Activated CD4-positive, alpha-beta memory T cell treated with anti-CD3 and anti-CD28 coated beads, Interleukin-2, amount 10 ng/mL, durations not matched to agents 7 days and 5 days (primary cell): ENCODE measurements at regions not wholly inside any gene's neighbourhood (a gene's known extent, or its start where the extent isn't known, plus 50 kb on each side); places are given as distances from the start of the nearest gene placed in this dataset.

Source experiments
- CTCF ChIA-PET: fragments of 350-600 bp; sonication (Branson Sonifier 250); formaldehyde crosslinking; loops from one replicate; lab custom pipeline; 2021; ENCODE audit warnings: antibody characterized with exemption, inconsistent platforms; lab: Charles Lee
- POLR2A ChIA-PET: fragments of 350-600 bp; sonication (Branson Sonifier 250); formaldehyde crosslinking; loops from one replicate; lab custom pipeline; 2021; ENCODE audit warnings: antibody characterized with exemption; lab: Charles Lee
- DNase-seq: peaks from one replicate; pipeline ENCODE4 v3.0.0-alpha.2; 2020
- H3K27ac Mint-ChIP-seq: one replicate; pipeline ENCODE4 v1.8.0; 2021; ENCODE audit warnings: mild to moderate bottlenecking, mixed read lengths
- H3K27me3 Mint-ChIP-seq: one replicate; pipeline ENCODE4 v1.8.0; 2021; ENCODE audit warnings: mixed read lengths
- H3K36me3 Mint-ChIP-seq: one replicate; pipeline ENCODE4 v1.8.0; 2021; ENCODE audit warnings: low read depth, mixed read lengths
- H3K4me1 Mint-ChIP-seq: one replicate; pipeline ENCODE4 v1.8.0; 2021; ENCODE audit warnings: mixed read lengths
- H3K4me3 Mint-ChIP-seq: one replicate; pipeline ENCODE4 v1.8.0; 2021; ENCODE audit warnings: mild to moderate bottlenecking, mixed read lengths
- H3K9me3 Mint-ChIP-seq: one replicate; pipeline ENCODE4 v1.8.0; 2021; ENCODE audit warnings: mixed read lengths

DNA sequence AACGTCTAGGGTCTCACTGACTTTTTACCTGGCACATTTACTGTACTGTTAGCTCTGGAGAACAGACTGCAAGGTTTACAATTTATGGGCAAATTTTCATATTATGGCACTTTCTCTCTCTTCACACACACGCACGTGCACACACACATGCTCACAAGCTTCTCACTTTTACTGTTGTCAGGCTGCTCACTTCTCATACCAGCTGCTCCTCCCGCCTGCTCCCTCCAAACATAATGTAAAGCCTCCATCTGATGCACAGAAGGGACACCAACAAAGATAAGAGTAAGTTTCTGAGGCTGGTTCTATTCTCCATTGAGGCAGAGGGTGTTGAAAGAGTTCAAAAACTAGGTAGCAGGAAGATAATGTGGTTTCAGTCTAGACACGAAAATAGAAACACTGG, 128.9 kb upstream of the DCLK2 start:
- H3K4me1 Mint-ChIP-seq = no peaks in the 10 kb centered on the region
- POLR2A ChIA-PET = no interaction called here
- no peak for DNase-seq
- no peak overlapping the region for H3K27ac Mint-ChIP-seq
- no peaks in the 10 kb centered on the region for H3K36me3 Mint-ChIP-seq
- no peak overlapping the region for H3K4me3 Mint-ChIP-seq
- H3K9me3 Mint-ChIP-seq = no peaks in the 10 kb centered on the region
- H3K27me3 Mint-ChIP-seq = peaks cover 1% of the 10 kb centered on the region
- CTCF ChIA-PET = no interaction called here

DNA sequence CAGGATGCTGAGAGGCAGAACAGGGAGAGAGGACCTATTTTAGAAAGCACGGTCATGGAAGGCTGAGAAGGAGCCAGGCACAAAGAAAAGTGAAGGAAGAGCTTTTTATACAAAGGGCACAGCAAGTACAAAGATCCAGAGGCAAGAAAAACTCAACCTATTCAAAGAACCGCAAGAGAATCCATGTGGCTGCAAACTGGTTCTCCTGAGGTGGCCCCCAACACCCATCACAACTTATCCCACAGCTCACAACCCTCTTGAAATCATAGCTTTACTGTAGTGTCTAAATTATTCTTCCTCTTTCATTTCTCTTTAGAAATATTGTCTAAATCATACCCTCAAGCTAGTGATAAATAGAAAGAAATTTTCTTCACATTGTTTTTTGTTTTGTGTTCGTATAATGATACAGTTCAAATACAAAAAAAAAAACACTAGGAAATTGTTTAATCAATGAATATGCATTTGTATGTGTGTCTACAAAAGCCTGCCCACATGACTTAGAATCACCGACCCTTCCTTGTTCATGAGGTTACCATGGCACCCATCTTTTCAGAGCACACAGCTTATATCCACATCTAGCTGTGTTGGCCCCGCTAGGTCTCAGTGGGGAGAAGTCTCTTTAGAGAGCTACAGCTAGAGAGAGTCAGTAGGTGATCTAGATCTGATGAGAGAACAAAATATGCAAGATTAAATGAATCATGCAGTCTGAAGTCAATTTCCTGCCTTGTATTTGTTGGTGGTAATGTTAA, 126.9 kb upstream of the DCLK2 start:
- Mint-ChIP-seq H3K27ac (no peak overlapping the region), H3K27me3 (peaks cover 3% of the 10 kb centered on the region), H3K9me3 (no peaks in the 10 kb centered on the region), H3K4me1 (no peaks in the 10 kb centered on the region), H3K4me3 (no peak overlapping the region), H3K36me3 (no peaks in the 10 kb centered on the region)
- no peak for DNase-seq
- POLR2A ChIA-PET = no interaction called here
- CTCF ChIA-PET = interaction anchor here (0.7 kb wide), 1 partner anchor 23 kb away, joined by 3 read pairs; no protein-coding TSS in a partner anchor

DNA sequence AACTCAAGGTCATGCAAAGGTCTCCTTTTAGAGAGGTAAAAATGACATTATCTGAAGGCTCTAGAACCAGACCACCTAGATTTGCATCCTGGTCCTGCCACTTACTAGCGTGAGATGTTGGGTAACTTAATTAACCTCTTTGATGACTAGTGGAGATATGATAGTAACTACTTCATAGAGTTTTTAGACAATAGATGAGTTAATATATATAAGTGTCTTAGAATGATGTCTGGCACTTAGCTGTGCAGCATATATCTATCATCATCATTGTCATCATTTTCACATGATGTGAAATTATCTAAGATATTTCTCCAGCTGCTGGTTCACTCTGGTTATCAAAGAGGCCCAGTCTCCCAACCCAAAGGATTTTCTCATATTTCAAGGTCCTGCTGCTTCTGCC, 126.1 kb upstream of the DCLK2 start:
- DNase-seq = no peak
- Mint-ChIP-seq H3K36me3 (no peaks in the 10 kb centered on the region), H3K4me3 (no peak overlapping the region), H3K27me3 (peaks cover 3% of the 10 kb centered on the region), H3K27ac (no peak overlapping the region), H3K9me3 (no peaks in the 10 kb centered on the region), H3K4me1 (no peaks in the 10 kb centered on the region)
- POLR2A ChIA-PET = no interaction called here
- CTCF ChIA-PET = no interaction called here

GRCh38 chr4:149952716-149953115, 125.5 kb upstream of the DCLK2 start:
- ChIA-PET POLR2A (no interaction called here), CTCF (no interaction called here)
- no peak for DNase-seq
- Mint-ChIP-seq H3K27ac (no peak overlapping the region), H3K4me3 (no peak overlapping the region), H3K9me3 (no peaks in the 10 kb centered on the region), H3K27me3 (peaks cover 3% of the 10 kb centered on the region), H3K36me3 (no peaks in the 10 kb centered on the region), H3K4me1 (no peaks in the 10 kb centered on the region)

GRCh38 chr4:149955780-149956390, 122.4 kb upstream of the DCLK2 start:
- peaks cover 8% of the 10 kb centered on the region for H3K27me3 Mint-ChIP-seq
- no peak overlapping the region for H3K27ac Mint-ChIP-seq
- CTCF ChIA-PET = no interaction called here
- H3K9me3 Mint-ChIP-seq = no peaks in the 10 kb centered on the region
- H3K4me1 Mint-ChIP-seq = no peaks in the 10 kb centered on the region
- no peaks in the 10 kb centered on the region for H3K36me3 Mint-ChIP-seq
- DNase-seq = no peak
- no peak overlapping the region for H3K4me3 Mint-ChIP-seq
- POLR2A ChIA-PET = no interaction called here

DNA sequence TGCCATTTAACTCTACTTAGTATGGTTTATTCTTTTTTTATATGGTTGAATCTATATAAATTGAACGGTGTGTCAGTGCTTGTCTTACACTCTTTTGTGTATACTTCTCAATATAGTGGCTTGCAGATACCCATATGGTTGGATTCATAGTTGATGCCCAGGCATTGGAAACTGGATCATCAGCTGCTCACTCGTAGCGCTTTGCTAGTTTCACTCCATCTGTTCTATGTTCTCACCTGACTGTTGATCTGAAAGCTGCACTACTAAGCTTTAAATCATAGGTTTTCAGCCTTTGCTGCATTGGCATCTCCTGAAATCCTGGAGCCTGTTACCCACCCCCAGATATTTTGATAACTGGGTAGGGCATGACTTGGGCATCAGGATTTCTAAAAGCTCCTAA, 121.6 kb upstream of the DCLK2 start:
- POLR2A ChIA-PET = no interaction called here
- Mint-ChIP-seq H3K36me3 (no peaks in the 10 kb centered on the region), H3K27ac (no peak overlapping the region), H3K27me3 (peaks cover 8% of the 10 kb centered on the region), H3K9me3 (no peaks in the 10 kb centered on the region), H3K4me3 (no peak overlapping the region), H3K4me1 (no peaks in the 10 kb centered on the region)
- CTCF ChIA-PET = no interaction called here
- DNase-seq = no peak

DNA sequence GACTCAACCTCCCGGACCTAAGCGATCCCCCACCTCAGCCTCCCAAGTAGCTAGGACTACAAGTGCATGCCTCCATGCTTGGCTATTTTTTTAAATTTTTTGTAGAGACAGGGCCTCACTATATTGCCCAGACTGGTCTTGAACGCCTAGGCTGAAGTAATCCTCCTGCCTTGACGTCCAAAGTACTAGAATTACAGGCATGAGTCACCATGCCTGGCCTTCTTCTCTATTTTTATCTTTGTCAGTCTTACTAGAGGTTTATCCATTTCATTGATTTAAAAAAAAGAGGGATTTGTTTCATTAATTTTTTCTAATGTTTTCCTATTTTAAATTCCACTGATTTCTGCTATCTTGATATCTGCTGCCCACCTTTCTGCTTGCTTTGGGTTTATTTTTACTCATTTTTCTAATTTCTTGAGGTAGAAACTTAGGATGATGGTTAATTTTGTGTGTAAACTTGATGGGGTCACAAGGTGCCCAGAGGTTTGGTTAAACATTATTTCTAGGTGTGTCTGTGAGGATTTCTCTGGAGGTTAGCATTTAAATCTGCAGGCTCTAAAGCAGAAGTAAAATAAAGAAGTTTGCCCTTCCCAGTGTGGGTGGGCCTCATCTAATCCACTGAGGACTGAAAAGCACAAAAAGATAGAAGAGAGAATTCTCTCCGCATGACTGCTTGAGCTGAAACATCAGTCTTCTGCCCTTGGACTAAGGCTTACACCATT, 116.2 kb upstream of the DCLK2 start:
- ChIA-PET CTCF (interaction anchor here (1.2 to 1.3 kb wide), 2 partner anchors 45 to 247 kb away, joined by 3 to 4 read pairs; no protein-coding TSS in a partner anchor), POLR2A (no interaction called here)
- no peaks in the 10 kb centered on the region for H3K9me3 Mint-ChIP-seq
- no peak overlapping the region for H3K4me3 Mint-ChIP-seq
- no peaks in the 10 kb centered on the region for H3K36me3 Mint-ChIP-seq
- no peaks in the 10 kb centered on the region for H3K4me1 Mint-ChIP-seq
- DNase-seq = no peak
- no peak overlapping the region for H3K27ac Mint-ChIP-seq
- peaks cover 17% of the 10 kb centered on the region for H3K27me3 Mint-ChIP-seq

DNA sequence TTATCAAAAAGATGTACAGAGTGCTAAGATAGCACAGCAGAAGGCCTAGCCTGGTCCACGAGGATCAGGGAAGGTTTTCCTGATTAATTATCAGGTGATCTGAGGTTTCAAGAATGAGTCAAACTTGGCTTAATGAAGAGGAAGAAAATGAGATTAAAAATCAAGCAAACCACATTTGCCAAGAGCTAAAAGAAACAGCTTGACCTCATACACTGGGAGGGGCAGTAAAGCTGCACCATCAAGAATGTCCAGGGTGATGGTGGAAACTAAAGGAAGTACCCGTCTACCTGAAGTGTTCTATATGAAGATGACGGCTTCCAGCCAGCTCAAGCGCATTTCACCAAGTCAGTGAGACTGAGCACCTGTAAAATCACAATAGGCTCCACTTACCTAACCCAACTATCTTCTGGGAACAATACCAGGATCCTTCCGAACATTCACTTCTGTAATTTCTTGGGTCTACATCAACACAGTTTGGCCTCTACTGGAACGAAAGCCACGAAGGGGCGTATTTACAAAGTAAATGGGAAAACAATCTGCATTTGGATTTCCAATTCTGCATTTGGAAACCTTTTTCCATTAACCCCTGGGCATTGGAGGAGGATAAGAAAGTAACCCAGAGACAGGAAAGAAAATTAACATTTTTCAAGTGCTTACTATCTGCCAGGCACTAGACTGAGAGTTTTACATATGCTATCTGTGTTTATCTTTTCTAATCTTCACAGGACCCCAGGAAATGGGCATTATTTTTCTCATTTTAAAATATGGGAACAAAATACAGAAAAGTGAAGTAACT, 114.0 kb upstream of the DCLK2 start:
- Mint-ChIP-seq H3K4me3 (no peak overlapping the region), H3K27ac (no peak overlapping the region), H3K9me3 (no peaks in the 10 kb centered on the region), H3K27me3 (peaks cover 17% of the 10 kb centered on the region), H3K4me1 (no peaks in the 10 kb centered on the region), H3K36me3 (no peaks in the 10 kb centered on the region)
- no peak for DNase-seq
- POLR2A ChIA-PET = no interaction called here
- CTCF ChIA-PET = no interaction called here

DNA sequence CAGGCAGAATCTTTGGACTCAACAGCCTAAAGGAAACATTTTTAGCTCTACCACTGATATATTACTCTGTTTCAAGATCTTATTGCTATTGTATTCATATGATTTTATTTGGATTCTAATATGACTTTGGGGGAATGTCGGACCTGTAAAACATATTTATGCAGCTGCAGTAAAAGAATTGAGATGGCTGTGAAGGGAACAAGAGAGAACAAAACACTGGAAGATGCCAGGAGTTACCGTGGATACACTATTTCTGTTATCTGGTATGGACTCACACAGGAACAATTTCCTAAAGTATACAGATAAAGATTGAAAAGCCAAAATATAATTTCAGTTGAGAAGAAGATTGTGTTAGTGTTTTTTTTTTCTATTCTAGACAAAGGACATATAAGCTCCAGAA, 113.0 kb upstream of the DCLK2 start:
- POLR2A ChIA-PET = no interaction called here
- H3K36me3 Mint-ChIP-seq = no peaks in the 10 kb centered on the region
- no peak overlapping the region for H3K4me3 Mint-ChIP-seq
- CTCF ChIA-PET = no interaction called here
- no peaks in the 10 kb centered on the region for H3K9me3 Mint-ChIP-seq
- DNase-seq = no peak
- peaks cover 15% of the 10 kb centered on the region for H3K27me3 Mint-ChIP-seq
- no peak overlapping the region for H3K27ac Mint-ChIP-seq
- no peaks in the 10 kb centered on the region for H3K4me1 Mint-ChIP-seq

DNA sequence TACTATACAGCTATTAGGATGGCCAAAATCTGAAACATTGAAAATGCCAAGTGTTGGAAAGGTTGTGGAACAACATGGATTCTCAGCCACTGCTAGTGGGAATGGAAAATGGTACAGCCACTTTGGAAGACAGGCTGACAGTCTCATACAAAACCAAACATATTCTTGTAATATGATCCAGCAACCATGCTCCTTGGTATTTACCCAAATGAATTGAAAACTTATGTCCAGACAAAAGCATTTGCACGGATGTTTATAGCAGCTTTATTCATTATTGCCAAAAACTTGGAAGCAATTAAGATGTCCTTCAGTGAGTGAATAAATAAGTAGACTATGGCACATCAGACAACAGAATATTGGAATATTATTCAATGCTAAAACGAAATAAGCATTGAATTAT, 105.8 kb upstream of the DCLK2 start:
- no peaks in the 10 kb centered on the region for H3K4me1 Mint-ChIP-seq
- no peaks in the 10 kb centered on the region for H3K36me3 Mint-ChIP-seq
- H3K9me3 Mint-ChIP-seq = no peaks in the 10 kb centered on the region
- POLR2A ChIA-PET = no interaction called here
- no peak overlapping the region for H3K27ac Mint-ChIP-seq
- no peak for DNase-seq
- peaks cover 19% of the 10 kb centered on the region for H3K27me3 Mint-ChIP-seq
- CTCF ChIA-PET = interaction anchor here (1.2 kb wide), 1 partner anchor 9 kb away, joined by 3 read pairs; no protein-coding TSS in a partner anchor
- no peak overlapping the region for H3K4me3 Mint-ChIP-seq

DNA sequence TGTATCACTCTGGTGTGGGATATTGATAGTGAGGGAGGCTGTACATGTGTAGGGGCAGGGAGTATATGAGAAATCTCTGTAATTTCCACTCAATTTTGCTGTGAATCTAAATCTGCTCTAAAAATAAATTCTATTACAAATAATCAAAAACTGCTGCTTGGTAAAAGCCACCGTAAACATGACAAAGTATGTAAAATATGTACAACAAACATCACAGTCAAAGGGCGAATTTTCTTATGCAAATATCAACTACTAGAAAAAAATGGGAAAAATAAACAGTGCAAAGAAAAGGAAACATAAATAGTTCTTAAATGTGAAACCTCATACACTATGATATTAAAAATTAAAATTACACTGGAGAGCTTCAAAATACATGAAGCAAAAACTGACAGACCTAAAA, 105.1 kb upstream of the DCLK2 start:
- Mint-ChIP-seq H3K9me3 (no peaks in the 10 kb centered on the region), H3K27me3 (peaks cover 19% of the 10 kb centered on the region), H3K36me3 (no peaks in the 10 kb centered on the region), H3K4me3 (no peak overlapping the region), H3K4me1 (no peaks in the 10 kb centered on the region), H3K27ac (no peak overlapping the region)
- ChIA-PET CTCF (no interaction called here), POLR2A (no interaction called here)
- no peak for DNase-seq

- CTCF ChIA-PET = no interaction called here
- POLR2A ChIA-PET = no interaction called here
- no peak for DNase-seq
- Mint-ChIP-seq H3K4me1 (no peaks in the 10 kb centered on the region), H3K36me3 (no peaks in the 10 kb centered on the region), H3K27me3 (peaks cover 18% of the 10 kb centered on the region), H3K9me3 (no peaks in the 10 kb centered on the region), H3K27ac (no peak overlapping the region), H3K4me3 (no peak overlapping the region)
These were observed 103.1 kb upstream of the DCLK2 start for GRCh38 chr4:149975172-149975571.
